Mesothelial cell of epicardium (in vitro differentiated cells): ENCODE measurements at regions not wholly inside any gene's neighbourhood (a gene's known extent, or its start where the extent isn't known, plus 50 kb on each side); places are given as distances from the start of the nearest gene placed in this dataset.

Source experiments
- DNase-seq, 2 experiments: peaks; one replicate each; pipeline ENCODE4 v3.0.0; 2021; ENCODE audit warnings: low spot score in 2 of 2; ENCODE audit not compliant: unreplicated experiment in 2 of 2
- H3K27ac Mint-ChIP-seq: 2 replicates; pipeline ENCODE4 v1.8.0; 2021; ENCODE audit warnings: mixed read lengths
- H3K27me3 Mint-ChIP-seq: 2 replicates; pipeline ENCODE4 v1.8.0; 2021; ENCODE audit warnings: low read depth, mixed read lengths
- H3K36me3 Mint-ChIP-seq: 2 replicates; pipeline ENCODE4 v1.8.0; 2021; ENCODE audit warnings: mixed read lengths
- H3K4me1 Mint-ChIP-seq: 2 replicates; pipeline ENCODE4 v1.8.0; 2021; ENCODE audit warnings: mixed read lengths
- H3K4me3 Mint-ChIP-seq: 2 replicates; pipeline ENCODE4 v1.8.0; 2021; ENCODE audit warnings: mild to moderate bottlenecking, moderate library complexity, mixed read lengths
- H3K9me3 Mint-ChIP-seq: 2 replicates; pipeline ENCODE4 v1.8.0; 2021; ENCODE audit warnings: mixed read lengths
- CTCF ChIP-seq: fragments of 200-600 bp; sonication (generic); IDR thresholded peaks from one replicate; pipeline ENCODE4 v1.5.0; 2021; ENCODE audit warnings: antibody characterized with exemption; ENCODE audit not compliant: unreplicated experiment

- Mint-ChIP-seq H3K27me3 (no peaks in the 10 kb centered on the region), H3K4me3 (no peak overlapping the region), H3K36me3 (no peaks in the 10 kb centered on the region), H3K4me1 (peaks cover 12% of the 10 kb centered on the region), H3K9me3 (no peaks in the 10 kb centered on the region), H3K27ac (no peak overlapping the region)
- no peak for TF ChIP-seq CTCF
- no peak for DNase-seq
Observed at GRCh38 chr2:239751679-239752355, 273.3 kb downstream of the NDUFA10 start.

- Mint-ChIP-seq H3K36me3 (no peaks in the 10 kb centered on the region), H3K27me3 (no peaks in the 10 kb centered on the region), H3K4me3 (no peak overlapping the region), H3K4me1 (peaks cover 10% of the 10 kb centered on the region), H3K27ac (no peak overlapping the region), H3K9me3 (no peaks in the 10 kb centered on the region)
- DNase-seq, result no peak
- no peak for TF ChIP-seq CTCF
Observed at GRCh38 chr2:239750929-239751678, 274.0 kb downstream of the NDUFA10 start.

GRCh38 chr2:239750045-239750835 is 274.9 kb downstream of the NDUFA10 start:
- TF ChIP-seq CTCF, result no peak
- H3K4me1 Mint-ChIP-seq, result peaks cover 10% of the 10 kb centered on the region
- H3K36me3 Mint-ChIP-seq, result no peaks in the 10 kb centered on the region
- H3K4me3 Mint-ChIP-seq, result no peak overlapping the region
- H3K9me3 Mint-ChIP-seq, result no peaks in the 10 kb centered on the region
- no peak overlapping the region for H3K27ac Mint-ChIP-seq
- no peak for DNase-seq
- H3K27me3 Mint-ChIP-seq, result peaks cover 1% of the 10 kb centered on the region

- Mint-ChIP-seq H3K4me1 (peaks cover 10% of the 10 kb centered on the region), H3K36me3 (no peaks in the 10 kb centered on the region), H3K27ac (no peak overlapping the region), H3K9me3 (no peaks in the 10 kb centered on the region), H3K4me3 (no peak overlapping the region), H3K27me3 (peaks cover 1% of the 10 kb centered on the region)
- no peak for TF ChIP-seq CTCF
- no peak for DNase-seq
Observed at GRCh38 chr2:239749272-239749873, 275.8 kb downstream of the NDUFA10 start.

GRCh38 chr2:239748811-239749210 is 276.3 kb downstream of the NDUFA10 start:
- TF ChIP-seq CTCF, result no peak
- H3K4me3 Mint-ChIP-seq, result no peak overlapping the region
- no peak for DNase-seq

More at GRCh38 chr2:239748811-239749210, 276.3 kb downstream of the NDUFA10 start:
- H3K27me3 Mint-ChIP-seq, result peaks cover 4% of the 10 kb centered on the region
- no peaks in the 10 kb centered on the region for H3K36me3 Mint-ChIP-seq
- H3K4me1 Mint-ChIP-seq, result peaks cover 10% of the 10 kb centered on the region
- H3K27ac Mint-ChIP-seq, result no peak overlapping the region
- H3K9me3 Mint-ChIP-seq, result no peaks in the 10 kb centered on the region
